ENCODE measurements at regions not wholly inside any gene's neighbourhood (a gene's known extent, or its start where the extent isn't known, plus 50 kb on each side); places are given as distances from the start of the nearest gene placed in this dataset.

DNA sequence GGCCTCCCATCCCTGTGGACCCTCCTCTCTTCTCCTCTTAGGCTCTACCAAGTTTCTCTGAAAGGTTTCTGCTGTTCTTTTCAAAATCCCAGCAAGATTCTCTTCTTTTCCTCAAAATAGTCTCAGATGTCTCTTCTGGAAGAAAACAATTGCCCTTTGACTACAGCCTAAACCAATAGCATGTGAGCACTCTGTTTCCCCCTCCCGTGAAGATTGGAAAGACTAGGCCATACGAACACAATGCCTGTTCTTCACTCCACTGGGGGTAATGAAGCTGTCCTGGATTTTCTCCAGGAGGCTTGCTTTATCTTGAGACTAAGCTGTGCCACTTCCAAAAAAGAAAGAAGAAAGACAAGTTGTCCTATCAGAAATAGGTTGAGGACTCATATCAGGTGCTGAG, 178.7 kb upstream of the MCTP2 start:
- no peak for DNase-seq

DNA sequence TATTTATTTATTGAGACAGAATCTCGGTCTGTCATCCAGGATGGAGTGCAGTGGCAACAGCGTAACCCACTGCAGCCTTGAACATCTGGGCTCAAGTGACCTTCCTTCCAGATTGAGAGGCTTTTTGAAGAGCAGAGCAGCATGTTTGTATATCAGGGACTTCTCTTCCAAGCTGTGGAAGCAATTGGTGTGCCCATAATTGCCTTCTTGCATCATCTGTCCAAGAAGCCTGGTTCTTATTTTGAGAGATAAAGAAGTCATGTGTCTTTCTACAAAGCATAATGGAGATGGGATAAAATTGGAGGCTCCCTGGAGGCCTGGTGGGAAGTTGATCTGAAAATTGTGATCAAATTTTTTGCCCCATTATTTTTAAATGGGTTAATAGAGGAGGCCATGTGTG, 183.8 kb upstream of the MCTP2 start:
- no peak for DNase-seq

DNA sequence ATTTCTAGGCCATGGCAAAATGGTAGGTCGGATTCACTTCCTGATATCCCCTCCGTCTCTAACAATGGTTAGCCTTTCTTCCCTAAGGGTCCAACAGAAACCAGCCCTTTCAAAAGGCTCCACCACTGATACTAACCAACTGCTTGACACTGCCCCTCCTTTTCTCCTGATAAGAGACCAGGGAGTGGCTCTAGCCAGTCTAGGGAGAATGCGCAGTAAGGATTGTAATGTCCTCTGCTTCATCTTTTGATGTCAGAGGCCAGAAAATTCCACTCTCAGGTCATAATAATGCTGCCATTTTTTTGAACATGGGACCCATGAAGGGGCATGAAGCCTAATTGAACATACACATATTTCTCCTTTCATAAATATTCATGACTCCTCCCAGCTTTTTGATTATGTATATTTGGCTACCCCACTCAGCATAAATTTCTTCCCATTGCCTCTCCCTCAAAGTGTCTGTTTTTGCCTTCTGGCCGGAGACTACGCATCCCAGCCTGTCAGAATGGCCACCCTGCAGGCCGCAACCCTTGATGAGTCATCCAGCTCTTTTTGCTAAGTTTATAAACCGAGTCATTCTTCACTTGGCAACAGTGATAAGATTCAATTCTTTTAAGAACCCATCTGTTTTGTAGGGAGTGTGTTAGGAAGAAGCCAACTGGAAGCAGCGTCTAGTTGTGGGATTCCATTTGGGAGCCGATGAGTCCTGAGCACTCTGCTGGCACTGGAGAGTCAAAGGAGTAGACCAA, 189.0 kb upstream of the MCTP2 start:
- no peak for DNase-seq

DNA sequence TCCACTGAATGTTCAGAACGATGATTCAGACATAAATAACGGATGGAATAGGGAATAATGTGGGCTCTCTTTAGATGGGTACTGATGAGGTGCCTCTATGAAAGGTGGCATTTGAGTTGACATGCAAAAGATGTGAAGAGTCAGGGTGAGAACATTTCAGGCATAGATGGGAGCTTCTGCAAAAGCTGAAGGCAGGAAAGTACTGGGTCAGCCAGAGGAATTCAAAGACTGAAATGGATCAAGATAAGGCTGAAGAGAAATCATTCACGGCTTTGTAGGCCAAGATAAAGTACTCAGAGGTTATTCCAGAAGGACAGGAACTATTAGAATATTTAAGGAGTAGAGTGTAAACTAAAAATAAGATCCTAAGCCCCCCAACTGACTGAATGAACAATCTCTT, 189.6 kb upstream of the MCTP2 start:
- DNase-seq = no peak

DNA sequence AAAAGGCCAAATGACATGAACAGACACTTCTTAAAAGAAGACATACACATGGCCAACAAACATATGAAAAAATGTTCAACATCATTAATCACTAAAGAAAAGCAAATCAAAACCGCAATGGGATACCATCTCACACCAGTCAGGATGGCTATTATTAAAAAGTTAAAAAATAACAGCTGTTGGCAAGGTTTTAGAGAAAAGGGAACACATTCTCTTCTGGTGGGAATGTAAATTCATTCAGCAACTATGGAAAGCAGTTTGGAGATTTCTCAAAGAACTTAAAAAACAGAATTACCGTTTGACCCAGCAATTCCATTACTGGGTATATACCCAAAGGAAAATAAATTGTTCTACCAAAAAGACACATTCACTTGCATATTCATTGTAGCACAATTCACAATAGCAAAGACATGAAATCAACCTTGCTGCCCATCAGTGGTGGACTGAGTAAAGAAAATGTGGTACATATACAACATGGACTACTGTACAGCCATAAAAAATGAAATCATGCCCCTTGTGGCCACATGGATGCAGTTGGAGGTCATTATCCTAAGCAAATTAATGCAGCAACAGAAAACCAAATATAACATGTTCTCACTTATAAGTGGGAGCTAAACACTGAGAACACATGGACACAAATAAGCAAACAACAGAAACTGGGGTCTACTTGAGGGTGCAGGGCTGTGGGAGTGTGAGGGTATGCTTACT, 190.7 kb upstream of the MCTP2 start:
- DNase-seq = no peak

DNA sequence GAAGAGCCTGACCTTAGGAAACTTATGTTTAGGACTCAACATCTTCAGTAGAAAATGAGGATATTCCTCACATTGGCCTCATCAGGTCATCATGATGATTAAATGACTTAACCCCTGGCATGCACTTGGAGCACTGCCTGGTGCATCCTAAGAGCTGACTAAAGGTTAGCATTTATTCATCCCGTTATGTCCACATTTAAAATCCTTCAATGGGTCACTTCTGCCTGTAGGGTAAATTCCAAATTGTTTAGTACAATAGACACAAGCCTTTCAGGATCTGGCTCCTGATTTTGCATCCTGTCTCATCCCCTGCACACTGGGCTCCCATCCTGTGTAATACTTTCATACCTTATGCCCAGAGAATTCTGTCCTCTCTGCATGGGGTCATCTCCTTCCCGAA, 195.2 kb upstream of the MCTP2 start:
- DNase-seq = no peak

DNA sequence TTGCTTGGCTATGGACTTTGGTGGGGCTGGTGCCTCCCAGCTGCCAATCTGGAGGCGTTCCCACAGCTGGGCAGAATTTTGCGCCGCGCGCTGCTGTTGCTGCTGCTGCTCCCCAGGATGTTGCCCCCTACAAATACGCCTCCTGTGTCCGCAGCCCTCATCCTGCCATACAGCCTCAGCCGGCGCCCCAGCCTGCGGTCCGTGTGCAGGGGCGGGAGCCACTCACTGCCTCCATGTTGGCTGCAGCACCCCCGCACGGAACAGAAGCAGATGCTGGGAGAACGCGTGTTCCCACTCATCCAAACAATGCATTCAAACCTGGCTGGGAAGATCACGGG, 197.7 kb upstream of the MCTP2 start:
- no peak for DNase-seq

DNA sequence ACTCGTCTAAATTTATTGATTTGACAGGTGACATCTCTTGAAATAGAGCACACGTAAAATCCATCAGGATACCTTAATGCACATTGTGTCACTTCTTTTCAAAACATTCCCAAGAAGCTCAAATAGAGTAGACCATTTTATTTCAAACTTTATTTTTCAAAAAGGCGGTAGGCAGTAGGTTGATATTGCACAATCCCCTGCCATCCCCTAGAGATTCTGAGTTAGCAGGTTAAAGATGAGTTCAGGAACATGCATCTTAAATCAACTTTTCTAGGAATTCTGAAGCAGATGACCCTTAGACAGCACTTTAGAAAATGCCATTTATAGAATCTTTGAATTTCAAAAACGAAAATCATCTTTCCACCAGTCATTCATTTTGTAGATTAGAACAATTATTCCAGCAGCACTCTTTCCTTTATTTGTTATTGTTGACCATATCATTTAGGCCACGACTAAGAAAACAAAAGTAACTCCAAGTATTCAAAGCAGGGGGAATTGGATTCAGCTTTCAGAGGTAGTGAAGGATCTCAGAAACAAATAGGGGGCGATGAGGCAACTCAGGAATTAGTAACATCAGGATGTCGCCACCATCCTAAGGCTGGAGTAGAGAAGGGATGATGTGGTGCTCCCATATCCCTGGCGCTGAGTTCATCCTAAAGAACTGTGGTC, 198.2 kb upstream of the MCTP2 start:
- no peak for DNase-seq

DNA sequence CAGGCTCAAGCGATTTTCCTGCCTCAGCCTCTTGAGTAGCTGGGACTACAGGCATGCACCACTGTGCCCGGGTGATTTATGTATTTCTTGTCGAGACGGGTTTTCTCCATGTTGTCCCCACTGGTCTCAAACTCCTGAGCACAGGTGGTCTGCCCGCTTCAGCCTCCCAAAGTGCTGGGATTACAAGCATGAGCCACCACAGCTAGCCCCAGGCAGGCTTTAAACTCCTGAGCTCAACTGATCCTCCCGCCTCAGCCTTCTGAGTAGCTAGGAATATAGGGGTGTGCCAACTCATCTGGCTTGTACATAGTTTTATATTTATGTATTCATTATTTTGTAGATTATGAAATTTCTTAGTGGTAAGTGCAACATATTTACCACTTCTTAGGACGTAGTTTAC, 198.8 kb upstream of the MCTP2 start:
- DNase-seq = no peak

DNA sequence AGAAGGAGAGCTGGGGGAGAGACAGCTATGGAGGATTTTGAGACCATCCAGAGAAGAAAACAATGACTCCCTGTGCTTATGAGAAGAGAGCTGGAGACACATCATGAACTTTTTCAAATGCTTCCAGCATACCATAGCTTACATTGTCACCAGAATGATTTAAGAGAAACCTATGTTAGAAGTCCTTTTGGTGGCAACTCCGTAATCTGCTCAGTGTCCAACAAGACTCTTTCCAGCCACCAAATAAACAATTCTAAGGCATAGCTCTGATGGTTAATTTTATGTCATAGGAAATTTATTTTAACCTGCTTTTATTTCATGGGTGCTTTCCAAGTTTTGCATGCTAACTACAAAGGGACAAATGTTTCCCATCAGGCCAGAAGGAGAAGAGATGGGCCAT, 200.3 kb upstream of the MCTP2 start:
- no peak for DNase-seq

DNA sequence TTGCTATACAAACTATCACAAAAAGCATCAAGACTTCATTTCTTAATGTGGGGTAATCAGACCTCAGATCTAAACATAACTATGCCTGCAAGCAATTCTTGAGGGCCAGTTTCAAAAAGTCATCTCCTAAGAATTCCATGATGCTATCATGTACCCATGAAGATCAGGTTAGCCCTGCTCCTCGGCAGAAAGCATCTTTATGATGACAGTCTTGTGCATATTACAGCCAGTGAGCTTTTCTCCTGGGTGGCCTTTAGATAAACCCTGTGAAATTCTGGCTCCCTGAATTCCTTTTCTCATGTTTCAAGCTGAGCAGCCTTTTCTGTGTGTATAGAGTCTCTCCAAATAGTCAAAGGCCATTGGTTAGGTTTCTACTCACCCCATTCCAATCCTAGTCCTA, 201.9 kb upstream of the MCTP2 start:
- no peak for DNase-seq

DNA sequence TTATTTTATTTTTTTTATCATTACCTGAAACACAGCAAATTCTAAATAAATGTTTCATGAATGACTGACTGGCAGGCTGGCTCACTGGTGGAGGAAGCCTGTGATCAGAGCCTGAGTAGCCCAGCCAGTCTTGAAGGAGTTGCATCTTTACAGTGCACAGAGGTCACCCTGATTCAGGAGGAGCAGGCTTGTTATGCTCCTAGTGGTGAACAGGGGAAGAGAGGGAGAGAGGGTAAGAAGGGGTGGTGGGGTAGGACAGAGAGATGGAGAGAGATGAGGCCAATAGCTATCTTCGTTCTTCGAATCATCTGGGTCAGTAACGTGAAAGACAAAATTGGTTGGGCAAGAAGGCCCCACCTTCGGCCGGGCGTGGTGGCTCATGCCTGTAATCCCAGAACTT, 202.6 kb upstream of the MCTP2 start:
- DNase-seq = no peak

DNA sequence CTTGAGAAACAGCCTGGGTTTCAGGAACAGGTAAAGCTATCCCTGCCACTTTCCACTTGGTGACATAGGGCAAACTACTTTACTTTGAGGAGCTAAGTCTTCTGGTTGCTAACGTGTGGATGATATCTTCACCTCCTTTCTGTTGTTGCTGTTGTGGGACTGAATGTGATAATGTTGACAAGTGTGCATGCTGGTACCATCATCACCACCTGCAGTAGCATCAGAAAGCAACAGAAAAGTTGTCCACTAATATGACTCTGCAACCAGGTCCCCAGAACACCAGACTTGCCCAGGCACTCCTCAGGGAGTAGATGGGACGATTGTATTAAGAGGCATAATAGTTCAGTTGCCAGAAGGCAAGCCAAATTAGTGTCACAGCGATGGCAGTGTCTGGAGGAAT, 203.2 kb upstream of the MCTP2 start:
- no peak for DNase-seq

DNA sequence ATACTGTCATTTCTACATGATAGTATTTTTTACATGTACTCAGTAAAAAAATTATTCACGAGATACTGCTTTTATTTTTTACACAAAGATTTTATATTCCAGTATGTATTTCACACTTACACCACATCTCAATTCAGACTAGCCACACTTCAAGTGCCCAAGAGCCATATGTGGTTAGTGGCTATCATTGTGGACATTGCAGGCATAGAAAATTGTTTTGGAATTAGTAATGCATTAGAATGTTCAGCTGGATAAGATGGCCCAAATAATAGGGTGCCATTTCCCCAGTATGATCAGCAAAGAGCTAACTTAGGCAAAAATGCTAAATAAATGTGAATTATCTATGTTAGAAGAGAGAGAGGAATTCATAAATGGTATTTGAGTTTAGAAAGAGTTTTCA, 203.8 kb upstream of the MCTP2 start:
- DNase-seq = no peak

DNA sequence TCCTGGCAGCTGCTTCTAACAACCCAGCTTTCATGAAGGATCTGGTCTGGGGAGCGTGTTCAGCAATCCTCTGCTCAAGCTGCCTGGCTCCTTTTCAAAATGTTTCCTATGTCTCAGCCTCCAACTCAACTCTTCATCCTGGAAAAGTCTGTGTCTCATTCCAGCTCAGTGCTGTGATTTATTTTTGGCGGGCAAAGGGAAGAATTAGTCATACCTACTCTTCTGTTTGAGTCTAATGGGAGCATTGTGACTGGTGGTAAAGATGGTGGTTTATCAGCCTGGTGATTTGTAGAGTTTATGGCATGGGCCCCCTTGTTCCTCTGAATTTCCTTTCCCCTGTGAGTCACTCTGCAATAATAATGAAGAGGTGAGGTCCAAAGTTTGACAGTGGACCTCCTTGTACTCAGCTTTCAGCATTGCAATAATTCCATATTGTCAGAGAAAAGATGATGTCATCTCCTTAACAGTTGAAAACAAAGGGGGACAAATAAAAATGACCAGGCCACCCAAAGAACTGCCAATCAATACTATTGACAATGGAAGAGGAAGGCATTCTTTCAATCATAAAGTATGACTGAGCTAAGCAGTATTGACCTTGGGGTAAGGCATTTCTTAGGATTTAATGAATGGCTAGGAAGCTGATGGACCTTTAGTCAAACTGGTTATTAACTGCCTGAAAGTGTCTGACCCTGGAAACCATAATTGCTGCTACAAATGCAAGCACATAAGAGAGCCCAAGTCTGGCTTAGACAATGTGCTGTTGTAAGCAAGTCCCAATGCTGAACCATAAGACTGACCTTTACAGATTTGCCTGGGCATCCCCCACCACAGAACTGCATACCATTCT, 204.7 kb upstream of the MCTP2 start:
- no peak for DNase-seq

DNA sequence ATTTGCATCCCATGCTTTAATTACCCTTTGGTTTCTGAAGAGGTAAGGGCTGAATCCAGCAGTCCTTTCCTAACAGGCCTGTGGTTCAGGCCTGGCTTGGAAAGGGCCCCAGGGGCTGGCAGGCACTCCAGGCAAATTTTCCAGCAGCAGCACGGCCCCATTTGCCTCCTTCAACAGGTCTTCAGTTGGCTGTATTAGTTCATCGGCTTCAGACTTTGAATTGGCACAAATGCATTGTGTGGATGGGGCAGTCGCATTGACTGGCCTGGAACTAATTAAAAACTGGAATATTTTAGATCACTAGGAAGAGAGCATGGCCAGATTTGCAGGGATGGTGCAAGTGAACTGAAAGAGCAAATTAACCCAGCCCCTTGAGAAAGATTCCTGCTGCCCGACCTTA, 207.8 kb upstream of the MCTP2 start:
- no peak for DNase-seq

DNA sequence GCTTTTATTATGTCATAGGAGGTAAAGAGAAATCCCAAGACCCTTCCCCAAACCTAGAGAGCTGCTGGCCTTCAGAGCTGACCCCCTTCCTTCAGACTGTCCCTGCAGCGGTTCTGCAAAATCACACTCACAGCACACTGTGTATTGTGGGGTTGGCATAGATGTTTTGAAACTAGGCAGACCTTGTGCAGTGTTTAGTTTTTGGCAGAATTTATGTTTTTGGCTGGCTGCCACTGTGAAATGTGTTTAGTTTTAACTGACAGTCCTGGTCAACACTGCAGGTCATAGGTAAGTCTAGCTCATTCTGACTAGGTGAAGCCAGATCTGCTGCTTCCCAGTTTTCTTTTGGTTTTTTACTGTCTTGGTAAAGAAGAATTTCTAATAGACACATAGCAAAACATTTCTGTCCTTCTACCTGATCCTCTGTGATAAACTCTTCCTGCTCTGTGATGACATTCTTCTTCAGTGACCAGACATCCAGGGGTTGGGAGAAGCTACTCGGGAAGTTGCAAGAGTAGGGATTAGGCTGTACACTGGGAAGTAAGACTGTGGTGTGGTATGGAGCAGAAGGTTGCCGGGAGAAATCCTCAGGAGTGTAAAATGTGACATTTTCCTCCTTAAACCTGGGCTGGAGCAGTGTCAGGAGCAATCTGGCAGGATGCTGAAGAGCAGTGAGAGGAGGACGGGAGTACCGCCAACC, 209.6 kb upstream of the MCTP2 start:
- no peak for DNase-seq

DNA sequence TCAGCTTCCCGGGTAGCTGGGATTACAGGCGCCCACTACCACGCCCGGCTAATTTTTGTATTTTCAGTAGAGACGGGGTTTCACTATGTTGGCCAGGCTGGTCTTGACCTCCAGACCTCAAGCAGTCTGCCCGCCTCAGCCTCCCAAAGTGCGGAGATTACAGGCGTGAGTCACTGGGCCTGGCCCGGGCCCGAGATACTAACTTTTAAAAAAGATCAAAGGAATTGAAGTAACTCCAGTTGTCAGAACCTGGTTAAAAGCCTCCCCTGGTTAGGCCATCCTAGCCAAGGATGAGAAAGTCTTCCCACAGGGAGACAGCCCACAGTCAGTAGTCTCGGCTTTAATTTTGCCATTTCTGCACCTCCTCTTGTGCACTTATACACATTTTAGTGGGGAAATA, 212.3 kb upstream of the MCTP2 start:
- no peak for DNase-seq

DNA sequence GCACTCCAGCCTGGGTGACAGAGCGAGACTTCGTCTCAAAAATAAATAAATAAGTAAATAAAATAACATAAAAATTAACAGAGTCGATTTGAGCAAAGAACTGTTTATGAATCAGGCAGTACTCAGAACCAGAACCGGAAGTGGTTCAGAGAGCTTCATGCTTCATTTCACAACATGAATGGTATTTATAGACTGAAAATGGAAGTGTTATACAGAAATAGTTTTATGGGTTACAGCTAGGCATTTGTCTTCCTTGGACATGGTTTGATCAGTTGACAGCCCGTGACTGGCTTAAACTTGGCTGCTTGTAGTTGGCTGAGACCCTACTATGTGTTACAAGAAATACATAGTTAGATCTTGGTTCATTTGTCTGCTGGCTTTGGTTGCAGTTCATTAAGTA, 216.0 kb upstream of the MCTP2 start:
- DNase-seq = no peak

DNA sequence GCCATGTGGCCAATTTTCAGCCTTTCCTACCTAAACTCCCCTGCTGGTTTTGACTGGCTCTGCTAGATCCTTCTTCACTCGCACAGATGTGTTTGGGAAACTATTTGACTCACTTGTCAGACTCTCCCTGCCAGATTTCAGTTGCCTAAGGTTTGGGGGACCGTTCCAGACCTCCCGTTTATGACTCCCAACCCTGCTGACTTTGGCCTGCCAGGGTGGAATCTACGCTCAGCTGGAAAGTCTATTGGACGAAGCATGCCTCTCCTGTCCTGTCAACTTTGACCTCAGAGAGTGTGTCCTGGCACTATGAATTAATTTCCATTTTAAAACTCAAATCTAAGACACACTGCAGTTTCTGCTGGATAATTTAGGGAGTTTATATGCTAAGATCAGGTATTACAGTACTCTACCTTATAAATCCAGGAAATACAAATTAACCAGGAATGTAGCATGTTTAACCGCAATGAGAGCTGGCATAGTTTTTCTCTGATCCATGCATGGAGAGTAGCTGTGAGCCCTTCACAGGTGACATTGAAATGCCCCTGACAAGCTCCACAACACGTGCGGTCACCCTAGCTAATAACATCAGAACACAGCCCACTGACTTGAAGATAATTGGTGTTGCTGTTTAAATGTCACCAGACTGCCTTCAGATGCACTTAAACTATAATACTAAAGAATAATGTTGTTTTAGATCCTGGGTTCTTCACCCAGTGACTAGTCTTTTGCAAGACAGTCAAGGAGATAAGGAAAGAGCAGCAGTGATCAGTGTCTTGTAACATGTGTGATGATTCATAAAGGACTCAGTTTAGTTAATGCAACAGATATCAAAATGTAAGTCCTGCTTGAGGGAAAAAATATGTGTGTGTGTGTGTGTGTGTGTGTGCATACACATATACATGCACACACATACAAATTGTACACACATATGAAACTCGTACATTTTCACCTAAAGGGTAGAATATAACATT, 223.0 kb upstream of the MCTP2 start:
- no peak for DNase-seq

DNA sequence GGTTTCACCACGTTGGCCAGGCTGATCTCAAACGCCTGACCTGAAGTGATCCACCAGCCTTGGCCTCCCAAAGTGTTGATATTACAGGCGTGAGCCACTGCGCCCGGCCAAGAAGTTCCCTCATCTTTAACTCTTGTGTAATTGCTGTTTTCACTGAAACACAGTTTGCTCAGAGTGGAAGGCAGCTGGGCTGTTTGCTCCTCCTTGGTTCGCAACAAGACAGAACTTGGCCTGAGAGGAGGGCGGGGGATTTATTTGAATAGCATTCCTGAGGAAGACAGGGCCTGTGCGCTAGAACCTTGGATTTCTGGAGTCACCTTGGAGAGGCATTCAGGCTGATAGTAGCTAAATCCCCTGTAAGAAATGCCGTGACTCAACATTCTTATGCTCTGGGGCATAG, 226.7 kb upstream of the MCTP2 start:
- no peak for DNase-seq

DNA sequence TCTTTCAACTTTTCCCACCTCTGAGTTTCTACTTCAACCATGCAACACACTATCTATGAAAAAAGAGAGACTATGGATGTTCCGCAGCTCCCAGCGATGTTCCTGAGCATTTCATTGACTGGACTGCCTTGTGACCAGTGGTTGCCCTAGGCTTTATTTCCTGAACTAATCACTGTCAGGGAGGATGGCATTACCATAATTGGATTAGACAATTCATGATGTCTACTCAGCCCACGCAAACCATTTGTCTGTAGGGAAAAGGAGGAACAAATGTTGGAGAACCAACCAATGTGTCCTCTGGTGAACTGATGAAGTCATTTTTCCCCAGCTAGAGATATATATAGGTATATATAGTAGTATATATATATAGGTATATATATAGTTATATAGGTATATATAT, 229.3 kb upstream of the MCTP2 start:
- no peak for DNase-seq

Data from activated T-cell treated with anti-CD3 and anti-CD28 coated beads for 4 hours (primary cell).